ENCODE measurements at regions not wholly inside any gene's neighbourhood (a gene's known extent, or its start where the extent isn't known, plus 50 kb on each side); places are given as distances from the start of the nearest gene placed in this dataset.

DNA sequence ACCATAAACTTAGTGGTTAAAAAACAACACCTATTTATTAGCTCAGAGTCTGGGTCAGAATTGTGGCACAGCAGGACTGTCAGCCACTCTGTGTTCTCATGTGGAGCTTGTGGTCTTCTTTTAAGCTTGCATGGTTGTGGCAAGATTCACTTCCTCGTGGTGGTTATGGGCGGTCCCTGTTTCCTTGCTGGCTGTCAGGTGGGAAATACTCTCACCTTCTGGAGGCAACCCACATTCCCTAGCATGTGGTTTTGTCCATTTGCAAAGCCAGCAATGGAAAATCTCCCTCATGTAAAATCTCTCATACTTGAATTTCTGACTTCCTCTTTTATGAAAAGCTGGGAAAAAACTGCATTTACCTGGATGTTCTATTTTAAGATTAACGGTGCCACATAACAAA lies 229.8 kb downstream of the ALX1 start:
- TF ChIP-seq YY1 (IDR thresholded peaks at IDR 0.05; ENCODE audit: low read depth): no peak
- TF ChIP-seq, protein P1, sequence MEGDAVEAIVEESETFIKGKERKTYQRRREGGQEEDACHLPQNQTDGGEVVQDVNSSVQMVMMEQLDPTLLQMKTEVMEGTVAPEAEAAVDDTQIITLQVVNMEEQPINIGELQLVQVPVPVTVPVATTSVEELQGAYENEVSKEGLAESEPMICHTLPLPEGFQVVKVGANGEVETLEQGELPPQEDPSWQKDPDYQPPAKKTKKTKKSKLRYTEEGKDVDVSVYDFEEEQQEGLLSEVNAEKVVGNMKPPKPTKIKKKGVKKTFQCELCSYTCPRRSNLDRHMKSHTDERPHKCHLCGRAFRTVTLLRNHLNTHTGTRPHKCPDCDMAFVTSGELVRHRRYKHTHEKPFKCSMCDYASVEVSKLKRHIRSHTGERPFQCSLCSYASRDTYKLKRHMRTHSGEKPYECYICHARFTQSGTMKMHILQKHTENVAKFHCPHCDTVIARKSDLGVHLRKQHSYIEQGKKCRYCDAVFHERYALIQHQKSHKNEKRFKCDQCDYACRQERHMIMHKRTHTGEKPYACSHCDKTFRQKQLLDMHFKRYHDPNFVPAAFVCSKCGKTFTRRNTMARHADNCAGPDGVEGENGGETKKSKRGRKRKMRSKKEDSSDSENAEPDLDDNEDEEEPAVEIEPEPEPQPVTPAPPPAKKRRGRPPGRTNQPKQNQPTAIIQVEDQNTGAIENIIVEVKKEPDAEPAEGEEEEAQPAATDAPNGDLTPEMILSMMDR (IDR thresholded peaks at IDR 0.05): no peak
- no peak for TF ChIP-seq MXI1 (IDR thresholded peaks at IDR 0.05; ENCODE audit: low read depth, low read length)
- TF ChIP-seq FOSL2 (IDR thresholded peaks at IDR 0.05; ENCODE audit: borderline replicate concordance, low read depth): no peak
- TF ChIP-seq, protein P2, sequence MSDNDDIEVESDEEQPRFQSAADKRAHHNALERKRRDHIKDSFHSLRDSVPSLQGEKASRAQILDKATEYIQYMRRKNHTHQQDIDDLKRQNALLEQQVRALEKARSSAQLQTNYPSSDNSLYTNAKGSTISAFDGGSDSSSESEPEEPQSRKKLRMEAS (IDR thresholded peaks at IDR 0.05; ENCODE audit: low read depth): no peak
- TF ChIP-seq EZH2phosphoT487 (IDR thresholded peaks at IDR 0.05; ENCODE audit: borderline replicate concordance, low read depth): no peak
- TF ChIP-seq EP300 (IDR thresholded peaks at IDR 0.05; ENCODE audit: borderline replicate concordance in 1 of 2, low read depth in 1 of 2, low read length in 1 of 2): no peak
- no peak for TF ChIP-seq TAF1 (IDR thresholded peaks at IDR 0.05; ENCODE audit: borderline replicate concordance, low read depth, low read length)
- no peak for TF ChIP-seq CHD2 (IDR thresholded peaks at IDR 0.05; ENCODE audit: low read length, partially characterized antibody)
- no peak for TF ChIP-seq ELF1 (IDR thresholded peaks at IDR 0.05)
- TF ChIP-seq, protein P3, sequence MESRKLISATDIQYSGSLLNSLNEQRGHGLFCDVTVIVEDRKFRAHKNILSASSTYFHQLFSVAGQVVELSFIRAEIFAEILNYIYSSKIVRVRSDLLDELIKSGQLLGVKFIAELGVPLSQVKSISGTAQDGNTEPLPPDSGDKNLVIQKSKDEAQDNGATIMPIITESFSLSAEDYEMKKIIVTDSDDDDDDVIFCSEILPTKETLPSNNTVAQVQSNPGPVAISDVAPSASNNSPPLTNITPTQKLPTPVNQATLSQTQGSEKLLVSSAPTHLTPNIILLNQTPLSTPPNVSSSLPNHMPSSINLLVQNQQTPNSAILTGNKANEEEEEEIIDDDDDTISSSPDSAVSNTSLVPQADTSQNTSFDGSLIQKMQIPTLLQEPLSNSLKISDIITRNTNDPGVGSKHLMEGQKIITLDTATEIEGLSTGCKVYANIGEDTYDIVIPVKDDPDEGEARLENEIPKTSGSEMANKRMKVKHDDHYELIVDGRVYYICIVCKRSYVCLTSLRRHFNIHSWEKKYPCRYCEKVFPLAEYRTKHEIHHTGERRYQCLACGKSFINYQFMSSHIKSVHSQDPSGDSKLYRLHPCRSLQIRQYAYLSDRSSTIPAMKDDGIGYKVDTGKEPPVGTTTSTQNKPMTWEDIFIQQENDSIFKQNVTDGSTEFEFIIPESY (IDR thresholded peaks at IDR 0.05; ENCODE audit: borderline replicate concordance, low read depth): no peak
- TF ChIP-seq POLR2AphosphoS5 (IDR thresholded peaks at IDR 0.05; ENCODE audit: low read depth, low read length): no peak
- TF ChIP-seq, protein P4, sequence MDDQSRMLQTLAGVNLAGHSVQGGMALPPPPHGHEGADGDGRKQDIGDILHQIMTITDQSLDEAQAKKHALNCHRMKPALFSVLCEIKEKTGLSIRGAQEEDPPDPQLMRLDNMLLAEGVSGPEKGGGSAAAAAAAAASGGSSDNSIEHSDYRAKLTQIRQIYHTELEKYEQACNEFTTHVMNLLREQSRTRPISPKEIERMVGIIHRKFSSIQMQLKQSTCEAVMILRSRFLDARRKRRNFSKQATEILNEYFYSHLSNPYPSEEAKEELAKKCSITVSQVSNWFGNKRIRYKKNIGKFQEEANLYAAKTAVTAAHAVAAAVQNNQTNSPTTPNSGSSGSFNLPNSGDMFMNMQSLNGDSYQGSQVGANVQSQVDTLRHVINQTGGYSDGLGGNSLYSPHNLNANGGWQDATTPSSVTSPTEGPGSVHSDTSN (IDR thresholded peaks at IDR 0.05): no peak
- TF ChIP-seq RAD21 (IDR thresholded peaks at IDR 0.05; ENCODE audit: low read length): no peak
